CD4-positive, alpha-beta T cell treated with Interleukin-10 for 1 hour (primary cell): ENCODE measurements at regions not wholly inside any gene's neighbourhood (a gene's known extent, or its start where the extent isn't known, plus 50 kb on each side); places are given as distances from the start of the nearest gene placed in this dataset.

Experiments used
- DNase-seq: peaks from one replicate; pipeline ENCODE4 v3.0.0-alpha.2; 2020

DNA sequence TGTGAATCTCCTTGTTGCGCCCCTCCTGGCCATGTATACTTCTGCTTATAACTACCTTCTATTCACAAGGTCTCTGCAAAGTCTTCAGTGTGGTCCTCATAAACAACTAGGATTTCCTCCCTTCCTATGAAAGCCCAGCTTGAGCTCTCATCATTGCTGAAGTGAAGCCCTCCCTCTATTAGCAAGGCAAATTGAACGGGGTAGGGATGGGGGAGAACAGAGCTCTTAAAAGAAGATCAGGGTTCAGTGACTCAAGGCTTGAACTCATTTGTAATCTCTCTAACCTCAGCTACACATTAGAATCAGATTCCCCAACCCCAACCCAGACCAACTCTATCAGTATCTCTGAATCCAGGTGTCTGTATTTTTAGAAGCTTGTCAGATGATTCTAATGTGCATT, 88.3 kb upstream of the ST8SIA2 start:
- DNase-seq, result no peak

DNA sequence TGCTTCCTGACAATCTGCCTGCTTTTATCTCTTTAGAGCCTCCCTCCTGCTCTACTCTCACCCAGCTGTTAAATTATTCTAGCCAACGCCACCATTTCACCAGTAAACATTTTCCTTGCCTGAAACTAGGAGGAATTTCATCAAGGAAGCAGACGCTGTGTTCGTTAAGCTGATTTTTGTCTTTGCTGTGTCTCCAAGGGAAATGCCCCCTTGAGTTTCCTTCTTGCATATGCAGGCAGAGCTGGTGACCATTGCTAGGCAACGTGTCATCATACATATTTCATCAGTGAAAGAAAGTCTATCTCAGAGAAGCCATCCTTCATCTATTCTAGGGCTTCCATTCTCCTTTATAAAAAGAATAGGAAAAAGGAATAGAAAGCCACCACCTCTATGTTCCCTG, 87.0 kb upstream of the ST8SIA2 start:
- no peak for DNase-seq

- no peak for DNase-seq
These were observed 78.5 kb upstream of the ST8SIA2 start for GRCh38 chr15:92315144-92315543.

- no peak for DNase-seq
These were observed 78.0 kb upstream of the ST8SIA2 start for GRCh38 chr15:92315595-92316211.

DNA sequence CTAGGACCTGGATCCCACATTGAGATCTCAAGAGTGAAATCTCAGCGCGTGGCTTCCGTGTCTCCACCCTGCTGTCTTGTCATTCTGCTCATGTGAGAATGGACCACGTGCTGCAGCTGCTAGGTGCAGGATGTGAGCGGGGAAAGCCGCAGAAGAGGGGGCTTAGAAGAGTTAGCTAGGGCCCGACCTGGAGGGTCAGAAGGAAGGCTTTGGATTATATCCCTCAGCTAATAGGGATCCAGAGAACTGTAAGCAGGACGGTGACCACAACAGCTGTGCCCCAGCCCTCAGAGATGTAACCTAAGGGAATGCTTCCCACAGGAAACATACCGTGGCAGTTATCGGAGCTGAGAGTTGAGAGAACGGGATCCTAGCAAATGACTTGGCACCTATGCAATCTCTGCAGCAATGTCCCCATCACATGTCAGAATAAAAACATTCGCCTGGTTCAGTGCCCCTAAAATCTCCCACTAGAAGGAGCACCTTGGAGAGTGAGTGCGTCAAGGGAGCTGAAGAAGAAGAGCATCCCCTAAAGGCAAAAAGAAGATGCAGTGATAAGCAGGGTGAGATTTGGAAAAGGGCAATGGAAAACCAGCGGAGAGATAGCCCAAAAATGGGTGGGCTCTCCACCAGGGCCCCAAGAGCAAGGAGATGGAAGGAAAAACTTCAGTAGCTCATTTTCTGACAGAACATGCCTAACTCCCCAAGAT, 76.9 kb upstream of the ST8SIA2 start:
- no peak for DNase-seq

DNA sequence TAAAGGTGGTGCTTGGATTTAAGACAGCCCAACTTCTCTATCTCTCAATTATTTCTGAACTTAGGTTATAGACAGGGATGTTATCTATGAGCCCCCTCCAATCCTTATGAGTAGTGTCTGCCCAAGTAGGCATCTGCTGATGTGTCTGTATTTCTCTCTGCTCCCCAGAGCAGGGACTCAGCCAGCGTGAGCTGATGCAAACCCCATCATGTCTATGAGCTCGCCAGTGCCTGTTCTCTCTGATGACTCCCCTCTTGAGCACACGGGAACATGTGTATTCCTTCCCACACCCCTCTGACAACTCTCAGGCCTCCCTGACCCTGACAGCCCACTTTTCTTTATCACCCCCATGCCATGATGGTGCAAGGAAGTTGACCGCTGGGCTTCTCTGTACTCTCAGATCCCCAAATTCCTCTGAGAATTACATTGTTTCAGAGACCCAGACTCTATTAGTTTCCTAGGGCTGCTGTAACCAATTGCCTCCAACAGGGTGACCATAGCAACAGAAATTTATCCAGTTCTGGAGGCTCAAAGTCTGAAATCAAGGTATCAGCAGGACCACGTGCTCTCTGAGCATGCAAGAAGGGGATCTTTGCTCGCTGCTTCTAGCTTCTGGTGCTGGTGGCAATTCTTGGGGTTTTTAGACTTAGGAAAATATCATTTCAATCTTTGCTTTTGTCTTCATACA, 73.5 kb upstream of the ST8SIA2 start:
- DNase-seq, result no peak

GRCh38 chr15:92322566-92323355, 70.9 kb upstream of the ST8SIA2 start:
- no peak for DNase-seq

GRCh38 chr15:92323525-92323924, 70.2 kb upstream of the ST8SIA2 start:
- no peak for DNase-seq

- DNase-seq, result no peak
These were observed 69.3 kb upstream of the ST8SIA2 start for GRCh38 chr15:92324101-92324963.

GRCh38 chr15:92326236-92326635, 67.4 kb upstream of the ST8SIA2 start:
- DNase-seq, result no peak

DNA sequence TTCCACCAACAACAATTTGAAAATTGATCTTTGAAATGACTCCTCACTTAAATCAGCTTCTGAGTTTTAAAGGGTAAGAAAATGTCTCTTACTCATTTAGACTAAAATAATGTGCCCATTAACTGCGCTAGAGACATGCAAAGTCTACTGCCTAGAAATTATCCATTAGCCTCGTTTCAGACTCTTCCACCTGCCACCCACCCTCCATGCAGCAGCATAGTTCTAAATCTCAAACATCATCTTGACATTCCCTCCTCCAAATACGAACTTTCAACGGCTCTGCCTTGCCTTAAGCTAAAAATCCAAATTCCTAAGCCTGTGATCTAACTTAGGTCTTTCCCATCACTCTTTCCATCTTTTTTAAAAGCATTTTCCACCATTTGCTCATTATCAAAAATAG, 66.6 kb upstream of the ST8SIA2 start:
- DNase-seq, result no peak

DNA sequence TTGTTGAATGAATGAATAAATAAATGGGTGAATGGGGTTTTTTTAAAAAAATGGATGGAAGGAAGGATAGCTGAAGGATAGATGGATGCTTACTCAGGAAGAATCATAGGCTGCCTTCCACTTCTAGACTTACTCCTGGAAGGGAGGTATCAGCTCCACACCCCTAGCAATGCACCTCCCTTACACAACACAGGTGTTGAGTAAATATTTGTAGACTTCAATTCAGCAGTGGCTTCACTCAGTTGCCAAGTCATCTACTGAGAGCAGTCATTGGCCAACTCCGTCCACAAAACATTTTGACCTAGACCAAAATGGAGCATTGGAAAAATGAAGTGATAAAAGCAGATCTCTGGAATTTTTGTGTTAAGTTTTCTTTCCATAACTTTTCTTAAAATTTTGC, 65.5 kb upstream of the ST8SIA2 start:
- no peak for DNase-seq

- no peak for DNase-seq
These were observed 61.4 kb upstream of the ST8SIA2 start for GRCh38 chr15:92332125-92332899.

DNA sequence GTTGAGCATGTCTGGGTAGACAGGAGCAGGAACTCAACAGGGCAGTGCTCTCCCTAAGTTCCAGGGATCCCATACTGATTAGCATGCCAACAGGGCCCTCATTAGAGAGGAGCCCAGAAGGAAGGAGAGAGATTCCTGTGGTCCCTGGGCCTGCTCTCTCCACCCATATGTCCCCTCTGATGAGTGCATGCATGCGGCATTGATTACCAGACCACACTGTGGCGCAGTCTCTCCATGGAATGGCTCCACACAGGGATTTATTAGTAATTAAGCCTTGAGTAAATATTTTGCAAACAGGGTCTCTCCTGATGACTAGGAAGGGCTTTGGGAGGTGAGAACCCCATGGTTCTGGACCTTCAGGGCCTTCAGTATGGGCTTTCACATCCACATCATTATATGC, 60.0 kb upstream of the ST8SIA2 start:
- no peak for DNase-seq

GRCh38 chr15:92336419-92336987, 57.2 kb upstream of the ST8SIA2 start:
- DNase-seq, result no peak

GRCh38 chr15:92339361-92339760, 54.3 kb upstream of the ST8SIA2 start:
- no peak for DNase-seq
